DOHH2 (cell line): ENCODE measurements at regions not wholly inside any gene's neighbourhood (a gene's known extent, or its start where the extent isn't known, plus 50 kb on each side); places are given as distances from the start of the nearest gene placed in this dataset.

Experiments
- H3F3A ChIP-seq: fragments of 200-600 bp; sonication (generic), shearing (Covaris generic); 2 replicates; pipeline ENCODE4 v1.6.0; 2016; ENCODE audit warnings: antibody characterized with exemption, mild to moderate bottlenecking; ENCODE audit not compliant: control insufficient read depth, insufficient read depth
- H3K27ac ChIP-seq: fragments of 200-600 bp; sonication (generic); 2 replicates; pipeline ENCODE4 v1.5.1; 2014; ENCODE audit warnings: low read depth, mild to moderate bottlenecking, low read length, moderate library complexity
- H3K27me3 ChIP-seq: fragments of 200-600 bp; sonication (generic); 2 replicates; pipeline ENCODE4 v1.6.1; 2014; ENCODE audit warnings: mild to moderate bottlenecking, low read length, mixed read lengths; ENCODE audit not compliant: control insufficient read depth
- H3K36me3 ChIP-seq: fragments of 200-600 bp; sonication (generic); 2 replicates; pipeline ENCODE4 v1.6.1; 2014; ENCODE audit warnings: mild to moderate bottlenecking, low read length, moderate library complexity, mixed read lengths; ENCODE audit not compliant: control insufficient read depth
- H3K4me1 ChIP-seq: fragments of 200-600 bp; sonication (generic); 2 replicates; pipeline ENCODE4 v1.6.1; 2014; ENCODE audit warnings: mild to moderate bottlenecking, low read length, mixed read lengths; ENCODE audit not compliant: control insufficient read depth
- H3K4me2 ChIP-seq: fragments of 200-600 bp; sonication (generic); 2 replicates; pipeline ENCODE4 v1.6.0; 2014; ENCODE audit warnings: mild to moderate bottlenecking, low read length, moderate library complexity
- H3K4me3 ChIP-seq: fragments of 200-600 bp; sonication (generic); 2 replicates; pipeline ENCODE4 v1.5.1; 2014; ENCODE audit warnings: mild to moderate bottlenecking, low read length, mixed read lengths
- H3K79me2 ChIP-seq: fragments of 200-600 bp; sonication (generic); 2 replicates; pipeline ENCODE4 v1.6.1; 2014; ENCODE audit warnings: mild to moderate bottlenecking, low read length, mixed read lengths; ENCODE audit not compliant: control insufficient read depth
- H3K9me2 ChIP-seq: fragments of 200-600 bp; sonication (generic); replicated peaks from 2 replicates; pipeline ENCODE4 v1.6.1; 2014; ENCODE audit warnings: mild to moderate bottlenecking, low read length, mixed read lengths; ENCODE audit not compliant: control insufficient read depth
- H3K9me3 ChIP-seq: fragments of 200-600 bp; sonication (generic); 2 replicates; pipeline ENCODE4 v1.6.1; 2014; ENCODE audit warnings: antibody characterized with exemption, low read length, mixed read lengths; ENCODE audit not compliant: control insufficient read depth, insufficient read depth
- H4K20me1 ChIP-seq: fragments of 200-600 bp; sonication (generic); 2 replicates; pipeline ENCODE4 v1.6.0; 2014; ENCODE audit warnings: low read depth, mild to moderate bottlenecking, antibody characterized with exemption, low read length, moderate library complexity; ENCODE audit not compliant: control insufficient read depth, insufficient read depth
- EZH2phosphoT487 ChIP-seq: fragments of 200-600 bp; sonication (generic); IDR thresholded peaks from 2 replicates; pipeline ENCODE4 v1.6.1; 2017; ENCODE audit warnings: borderline replicate concordance, mild to moderate bottlenecking, antibody characterized with exemption, low read length, moderate library complexity, mixed read lengths
- TF ChIP-seq, protein P1 (sequence below): fragments of 200-600 bp; sonication (generic); IDR thresholded peaks from one replicate; pipeline ENCODE4 v1.5.1; 2014; ENCODE audit warnings: antibody characterized with exemption, mild to moderate bottlenecking, low read depth, low read length; ENCODE audit not compliant: poor library complexity, severe bottlenecking

DNA sequence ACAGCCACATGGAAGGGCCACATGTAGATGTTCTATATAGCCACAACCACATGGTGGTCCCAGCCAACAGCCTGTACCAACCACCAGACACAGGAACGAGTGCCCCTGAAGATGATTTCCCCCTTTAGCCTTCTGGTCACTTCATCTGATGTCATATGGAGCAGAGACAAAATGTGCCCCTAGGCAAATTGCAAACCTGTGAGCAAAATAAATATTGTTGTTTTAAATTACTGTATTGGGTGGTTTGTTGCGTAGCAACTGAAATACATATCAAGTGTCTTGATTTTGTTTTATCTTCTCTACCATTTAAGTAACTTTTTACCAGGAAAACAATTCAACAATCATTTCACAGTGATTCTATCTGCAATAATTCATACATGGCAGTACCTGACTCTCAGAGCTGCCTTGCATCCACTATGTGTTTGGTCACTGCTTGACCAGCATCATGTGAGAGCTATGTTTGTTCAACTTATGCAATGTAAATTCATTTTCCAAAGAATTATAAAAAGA is 142.5 kb upstream of the VLDLR start:
- no peak overlapping the region for H3K4me2 ChIP-seq
- H3K36me3 ChIP-seq, result no peaks in the 10 kb centered on the region
- H3K27ac ChIP-seq, result no peak overlapping the region
- H3K4me3 ChIP-seq, result no peak overlapping the region
- H3K9me2 ChIP-seq, result no peaks in the 10 kb centered on the region
- no peak for TF ChIP-seq EZH2phosphoT487
- TF ChIP-seq, protein P1, sequence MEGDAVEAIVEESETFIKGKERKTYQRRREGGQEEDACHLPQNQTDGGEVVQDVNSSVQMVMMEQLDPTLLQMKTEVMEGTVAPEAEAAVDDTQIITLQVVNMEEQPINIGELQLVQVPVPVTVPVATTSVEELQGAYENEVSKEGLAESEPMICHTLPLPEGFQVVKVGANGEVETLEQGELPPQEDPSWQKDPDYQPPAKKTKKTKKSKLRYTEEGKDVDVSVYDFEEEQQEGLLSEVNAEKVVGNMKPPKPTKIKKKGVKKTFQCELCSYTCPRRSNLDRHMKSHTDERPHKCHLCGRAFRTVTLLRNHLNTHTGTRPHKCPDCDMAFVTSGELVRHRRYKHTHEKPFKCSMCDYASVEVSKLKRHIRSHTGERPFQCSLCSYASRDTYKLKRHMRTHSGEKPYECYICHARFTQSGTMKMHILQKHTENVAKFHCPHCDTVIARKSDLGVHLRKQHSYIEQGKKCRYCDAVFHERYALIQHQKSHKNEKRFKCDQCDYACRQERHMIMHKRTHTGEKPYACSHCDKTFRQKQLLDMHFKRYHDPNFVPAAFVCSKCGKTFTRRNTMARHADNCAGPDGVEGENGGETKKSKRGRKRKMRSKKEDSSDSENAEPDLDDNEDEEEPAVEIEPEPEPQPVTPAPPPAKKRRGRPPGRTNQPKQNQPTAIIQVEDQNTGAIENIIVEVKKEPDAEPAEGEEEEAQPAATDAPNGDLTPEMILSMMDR, result no peak
- H4K20me1 ChIP-seq, result no peaks in the 10 kb centered on the region
- H3F3A ChIP-seq, result no peaks in the 10 kb centered on the region
- H3K9me3 ChIP-seq, result no peaks in the 10 kb centered on the region
- H3K79me2 ChIP-seq, result no peaks in the 10 kb centered on the region
- peaks cover 20% of the 10 kb centered on the region for H3K4me1 ChIP-seq
- no peaks in the 10 kb centered on the region for H3K27me3 ChIP-seq

DNA sequence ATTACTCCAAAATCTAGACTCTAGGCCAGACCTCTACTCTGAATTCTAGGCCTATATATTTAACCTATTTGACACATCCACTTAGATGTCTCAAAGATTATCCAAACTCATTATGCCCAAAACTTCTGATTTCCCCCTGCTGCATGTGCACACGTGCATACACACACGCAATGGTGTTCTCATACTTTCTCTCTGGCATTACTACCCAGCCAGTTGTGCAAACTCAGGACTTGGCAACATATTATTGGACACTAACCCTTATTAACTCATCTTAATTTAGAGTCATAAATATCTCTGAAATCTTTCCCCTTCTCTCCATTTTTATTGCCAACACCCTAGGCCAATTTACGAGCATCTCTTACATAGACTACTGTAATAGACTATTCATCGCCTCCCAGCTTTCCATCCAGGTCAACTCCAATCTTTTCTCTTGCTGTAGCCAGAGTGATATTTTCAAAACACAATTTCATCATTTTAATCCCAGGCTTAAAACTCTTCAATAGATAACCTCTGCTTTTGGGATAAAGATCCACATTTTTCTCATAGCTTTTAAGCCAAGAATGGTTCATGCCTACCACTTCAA is 141.2 kb upstream of the VLDLR start:
- Histone ChIP-seq H4K20me1 (no peaks in the 10 kb centered on the region), H3K4me3 (no peak overlapping the region), H3F3A (no peaks in the 10 kb centered on the region), H3K4me1 (peaks cover 11% of the 10 kb centered on the region), H3K9me2 (no peaks in the 10 kb centered on the region), H3K79me2 (no peaks in the 10 kb centered on the region), H3K27me3 (no peaks in the 10 kb centered on the region), H3K36me3 (no peaks in the 10 kb centered on the region), H3K4me2 (no peak overlapping the region), H3K9me3 (no peaks in the 10 kb centered on the region), H3K27ac (no peak overlapping the region)
- no peak for TF ChIP-seq EZH2phosphoT487
- TF ChIP-seq, protein P1, result no peak

DNA sequence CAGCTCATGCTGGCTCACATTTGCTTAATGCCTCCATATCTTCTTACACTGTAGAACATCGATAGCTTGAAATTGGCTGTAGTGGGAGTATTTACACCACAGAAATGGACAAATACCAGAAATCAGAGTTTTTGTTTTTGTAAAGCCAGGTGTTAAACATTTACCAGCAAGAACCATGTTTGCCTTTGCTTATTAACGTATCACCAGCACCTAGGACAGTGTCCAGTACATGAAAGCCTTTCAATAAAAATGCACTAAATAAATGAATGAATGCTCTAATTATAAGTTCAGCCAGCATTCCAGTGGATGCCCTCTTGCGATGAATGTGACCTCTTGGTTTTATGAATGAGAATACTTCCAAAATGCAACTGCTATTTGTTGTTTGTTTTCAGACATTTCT is 140.4 kb upstream of the VLDLR start:
- no peak overlapping the region for H3K4me3 ChIP-seq
- no peaks in the 10 kb centered on the region for H3K9me2 ChIP-seq
- no peak overlapping the region for H3K27ac ChIP-seq
- TF ChIP-seq, protein P1, result no peak
- TF ChIP-seq EZH2phosphoT487, result no peak
- H3K27me3 ChIP-seq, result no peaks in the 10 kb centered on the region
- H3K4me1 ChIP-seq, result peaks cover 5% of the 10 kb centered on the region; the same call in 1 of the 2 replicates
- H3K36me3 ChIP-seq, result no peaks in the 10 kb centered on the region
- no peaks in the 10 kb centered on the region for H3K79me2 ChIP-seq
- H3F3A ChIP-seq, result no peaks in the 10 kb centered on the region
- H4K20me1 ChIP-seq, result no peaks in the 10 kb centered on the region
- H3K4me2 ChIP-seq, result no peak overlapping the region
- no peaks in the 10 kb centered on the region for H3K9me3 ChIP-seq
